K562 (cell line): ENCODE measurements at regions not wholly inside any gene's neighbourhood (a gene's known extent, or its start where the extent isn't known, plus 50 kb on each side); places are given as distances from the start of the nearest gene placed in this dataset.

Experiments used
- DMBX1 ChIP-seq: fragments of 250-450 bp; sonication (Bioruptor Pico); IDR thresholded peaks from 2 replicates; pipeline ENCODE4 v1.8.0; 2022; ENCODE audit warnings: inconsistent platforms, mild to moderate bottlenecking, moderate library complexity, borderline replicate concordance
- DPF2 ChIP-seq: fragments of 450-650 bp; IDR thresholded peaks from 2 replicates; pipeline ENCODE4 v1.6.1; 2016
- MGA ChIP-seq: fragments of 450-650 bp; IDR thresholded peaks from 2 replicates; pipeline ENCODE4 v1.6.1; 2016; ENCODE audit warnings: mild to moderate bottlenecking, moderate library complexity
- NCOA2 ChIP-seq, 2 experiments: fragments of 450-650 bp; IDR thresholded peaks; 2 replicates each; pipeline ENCODE4 v1.6.1; 2018; ENCODE audit warnings: mild to moderate bottlenecking in 2 of 2, moderate library complexity in 1 of 2; ENCODE audit not compliant: partially characterized antibody in 2 of 2
- RAD51 ChIP-seq: fragments of 450-650 bp; IDR thresholded peaks from 2 replicates; pipeline ENCODE4 v1.7.1; 2016; ENCODE audit warnings: low read depth, mild to moderate bottlenecking, borderline replicate concordance
- SAP30 ChIP-seq: fragments of 200-600 bp; sonication (generic); IDR thresholded peaks from 2 replicates; pipeline ENCODE4 v1.6.1; 2012; ENCODE audit warnings: borderline replicate concordance, low read depth, mild to moderate bottlenecking, moderate library complexity, low read length, control low read depth, inconsistent platforms; ENCODE audit not compliant: insufficient read depth, poor library complexity, severe bottlenecking
- TRIM28 ChIP-seq: fragments of 450-650 bp; IDR thresholded peaks from 2 replicates; pipeline ENCODE4 v1.6.1; 2017
- ZBTB43 ChIP-seq: sonication (generic); formaldehyde crosslinking; IDR thresholded peaks from 2 replicates; pipeline ENCODE4 v1.8.0; 2023; ENCODE audit warnings: mild to moderate bottlenecking, missing genetic modification reagents
- ZHX1 ChIP-seq: fragments of 150-350 bp; conservative IDR thresholded peaks from 2 replicates; pipeline ENCODE4 v1.6.1; 2014; ENCODE audit warnings: low read length
- ZKSCAN3 ChIP-seq: fragments of 250-450 bp; sonication (Bioruptor Pico); IDR thresholded peaks from 2 replicates; pipeline ENCODE4 v1.4.0; 2020
- ZNF124 ChIP-seq: sonication (generic); formaldehyde crosslinking; IDR thresholded peaks from 2 replicates; pipeline ENCODE4 v1.8.1; 2022; ENCODE audit warnings: missing genetic modification reagents
- ZNF239 ChIP-seq: fragments of 250-450 bp; sonication (Bioruptor Pico); IDR thresholded peaks from 2 replicates; pipeline ENCODE4 v1.4.0; 2020; ENCODE audit warnings: mild to moderate bottlenecking
- ZNF274 ChIP-seq: IDR thresholded peaks from 2 replicates; pipeline ENCODE4 v1.6.1; 2011; ENCODE audit warnings: low read depth, mild to moderate bottlenecking, low read length, moderate library complexity, borderline replicate concordance

DNA sequence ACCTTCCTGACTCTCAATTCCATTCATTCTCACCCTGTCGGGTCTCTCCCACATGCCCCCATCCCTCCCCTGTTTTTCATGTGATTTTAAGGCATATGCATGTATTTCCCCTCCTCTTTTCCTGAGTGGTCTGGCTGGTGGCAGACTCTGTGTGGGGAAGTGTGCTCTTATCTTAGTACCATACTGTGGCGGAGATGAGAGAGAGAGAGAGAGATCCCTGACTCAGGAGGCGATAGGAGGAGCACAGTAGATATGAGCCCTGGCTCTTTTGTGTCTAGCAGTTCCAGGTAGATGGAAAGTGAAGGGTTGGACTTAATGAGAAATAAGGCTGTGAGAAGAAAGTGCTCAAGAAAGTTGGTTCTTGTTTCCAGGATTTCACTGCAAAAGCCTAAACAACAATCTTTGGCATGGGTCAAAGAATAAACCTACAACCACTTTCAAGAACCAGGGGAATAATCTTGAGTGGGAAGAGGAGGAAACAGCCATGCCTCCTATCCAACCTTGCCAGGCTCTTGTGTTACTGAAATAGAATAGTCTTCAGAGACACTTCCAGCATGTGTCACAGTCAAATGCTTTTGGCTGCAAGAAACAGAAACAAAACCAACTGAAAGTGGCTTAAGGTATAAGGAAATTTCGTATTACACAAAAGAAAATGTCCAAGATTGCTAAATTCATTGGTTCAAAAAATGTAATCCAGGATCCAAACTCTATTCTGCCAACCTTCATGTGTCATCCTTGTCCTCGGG is 123.8 kb upstream of the MYLIP start (continued):
- TF ChIP-seq RAD51: no peak
- no peak for TF ChIP-seq NCOA2 (IDR thresholded peaks at IDR 0.05; ENCODE audit: partially characterized antibody in 2 of 2)
- no peak for TF ChIP-seq ZBTB43 (CRISPR knock-in tag)
- TF ChIP-seq ZNF124 (CRISPR knock-in tag): no peak
- no peak for TF ChIP-seq ZKSCAN3
- TF ChIP-seq ZHX1: no peak
- no peak for TF ChIP-seq MGA
- no peak for TF ChIP-seq ZNF239
- TF ChIP-seq TRIM28: 0 out of 2 replicates have a peak, but pooled peaks have one; percentile 42
- TF ChIP-seq DPF2: peak; percentile 98
- no peak for TF ChIP-seq ZNF274
- TF ChIP-seq DMBX1 (CRISPR knock-in tag): no peak
- no peak for TF ChIP-seq SAP30
